Fibroblast of pulmonary artery (primary cell): ENCODE measurements at regions not wholly inside any gene's neighbourhood (a gene's known extent, or its start where the extent isn't known, plus 50 kb on each side); places are given as distances from the start of the nearest gene placed in this dataset.

ENCODE experiments used
- DNase-seq: peaks from one replicate; pipeline ENCODE4 v3.0.0-alpha.2; 2010; ENCODE audit warnings: low read depth
- H3K4me3 ChIP-seq: replicated peaks from 2 replicates; pipeline ENCODE4 v1.5.1; 2011; ENCODE audit warnings: low read depth, mild to moderate bottlenecking, control low read depth, low read length, moderate library complexity
- CTCF ChIP-seq: IDR thresholded peaks from 2 replicates; pipeline ENCODE4 v1.5.1; 2011; ENCODE audit warnings: mild to moderate bottlenecking, control low read depth, low read length, inconsistent platforms; ENCODE audit errors: missing control alignments

- no peak overlapping the region for H3K4me3 ChIP-seq
- TF ChIP-seq CTCF, result no peak
- DNase-seq, result no peak
Observed at GRCh38 chr11:57087991-57088390, 93.8 kb upstream of the LRRC55 start.

- no peak for DNase-seq
- no peak overlapping the region for H3K4me3 ChIP-seq
- no peak for TF ChIP-seq CTCF
Observed at GRCh38 chr11:57092028-57092698, 89.6 kb upstream of the LRRC55 start.

- no peak for TF ChIP-seq CTCF
- no peak overlapping the region for H3K4me3 ChIP-seq
- peak; percentile 12 for DNase-seq
Observed at GRCh38 chr11:57094181-57094935, 87.4 kb upstream of the LRRC55 start.

GRCh38 chr11:57095417-57095816 is 86.3 kb upstream of the LRRC55 start:
- TF ChIP-seq CTCF, result no peak
- no peak overlapping the region for H3K4me3 ChIP-seq
- no peak for DNase-seq

- no peak for DNase-seq
- no peak overlapping the region for H3K4me3 ChIP-seq
- no peak for TF ChIP-seq CTCF
Observed at GRCh38 chr11:57095896-57096295, 85.9 kb upstream of the LRRC55 start.

GRCh38 chr11:57097149-57097548 is 84.6 kb upstream of the LRRC55 start:
- no peak for TF ChIP-seq CTCF
- no peak overlapping the region for H3K4me3 ChIP-seq
- no peak for DNase-seq
